ENCODE measurements at regions not wholly inside any gene's neighbourhood (a gene's known extent, or its start where the extent isn't known, plus 50 kb on each side); places are given as distances from the start of the nearest gene placed in this dataset.

DNA sequence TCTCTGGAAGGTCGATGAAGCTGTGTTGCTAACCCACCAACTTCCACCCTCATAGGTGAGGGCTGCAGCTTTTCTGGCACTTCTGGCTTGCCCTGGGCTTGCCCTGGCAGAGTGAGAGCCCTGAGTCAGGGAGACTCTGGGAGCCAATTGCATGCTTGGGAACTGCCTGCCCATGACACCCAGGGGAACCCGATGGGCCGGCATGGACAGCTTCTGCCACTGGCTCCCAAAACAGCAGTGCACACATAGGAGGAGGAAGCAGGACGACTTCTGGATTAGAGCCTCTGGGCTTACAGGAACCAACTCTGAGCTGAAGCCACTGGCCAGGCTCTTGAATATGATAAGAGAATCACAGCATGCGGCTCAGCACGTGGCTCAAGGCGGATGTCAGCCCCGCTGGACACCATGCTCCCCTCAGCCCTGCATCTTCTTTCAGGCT, 135.2 kb upstream of the UNC5B start:
- peak; percentile 8 for DNase-seq
- no peak for TF ChIP-seq CTCF (IDR thresholded peaks at IDR 0.05; ENCODE audit: low read depth, low read length)
- H3K9me3 ChIP-seq (ENCODE audit: severe bottlenecking), result no peaks in the 10 kb centered on the region
- H3K27ac ChIP-seq, result peak overlapping the region; percentile 4; the same call in 1 of the 2 replicates
- no peaks in the 10 kb centered on the region for H3K36me3 ChIP-seq
- no peak overlapping the region for H3K4me3 ChIP-seq (ENCODE audit: low read depth, low read length)
- no peaks in the 10 kb centered on the region for H3K27me3 ChIP-seq (ENCODE audit: insufficient read depth, low read depth, severe bottlenecking)

DNA sequence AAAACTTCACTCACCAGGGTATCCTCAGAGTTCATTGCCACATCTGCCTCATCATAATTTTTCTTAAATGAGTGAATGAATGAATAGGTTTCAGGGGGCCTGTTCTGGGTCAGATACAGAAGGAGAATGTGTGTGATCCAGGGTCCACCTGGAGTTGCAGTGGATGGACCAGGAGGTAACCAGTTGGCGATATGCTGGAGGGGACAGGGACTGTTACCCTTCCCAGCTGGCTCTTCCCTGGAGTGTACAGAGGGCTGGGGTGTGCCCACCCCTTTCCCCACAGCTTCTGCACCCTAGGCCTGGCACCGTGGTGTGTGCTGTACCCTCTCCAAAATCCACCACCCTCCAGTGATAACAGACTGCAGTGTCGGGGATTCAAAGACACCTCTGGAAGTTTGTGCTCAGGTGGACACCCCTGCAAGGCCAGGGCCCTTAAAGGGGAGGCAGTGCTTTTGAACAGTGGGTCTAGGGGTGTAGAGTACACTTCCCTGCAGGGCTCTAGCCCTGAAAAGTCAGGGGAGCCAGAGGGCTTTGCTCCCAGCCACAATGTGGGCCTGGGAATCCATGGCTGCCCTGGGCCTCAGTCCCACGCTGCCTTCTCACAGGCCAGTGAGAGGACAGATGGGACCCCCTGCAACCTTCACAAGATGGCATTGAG, 134.4 kb upstream of the UNC5B start:
- Histone ChIP-seq H3K27me3 (ENCODE audit: insufficient read depth, low read depth, severe bottlenecking) (no peaks in the 10 kb centered on the region), H3K27ac (no peak overlapping the region), H3K36me3 (no peaks in the 10 kb centered on the region), H3K4me3 (ENCODE audit: low read depth, low read length) (no peak overlapping the region), H3K9me3 (ENCODE audit: severe bottlenecking) (no peaks in the 10 kb centered on the region)
- no peak for TF ChIP-seq CTCF (IDR thresholded peaks at IDR 0.05; ENCODE audit: low read depth, low read length)
- peak; percentile 4 for DNase-seq

- Histone ChIP-seq H3K36me3 (no peaks in the 10 kb centered on the region), H3K4me3 (ENCODE audit: low read depth, low read length) (no peak overlapping the region), H3K27ac (no peak overlapping the region), H3K9me3 (ENCODE audit: severe bottlenecking) (no peaks in the 10 kb centered on the region), H3K27me3 (ENCODE audit: insufficient read depth, low read depth, severe bottlenecking) (no peaks in the 10 kb centered on the region)
- peak; percentile 4 for DNase-seq
- no peak for TF ChIP-seq CTCF (IDR thresholded peaks at IDR 0.05; ENCODE audit: low read depth, low read length)
These were observed 133.8 kb upstream of the UNC5B start for GRCh38 chr10:71078454-71079145.

DNA sequence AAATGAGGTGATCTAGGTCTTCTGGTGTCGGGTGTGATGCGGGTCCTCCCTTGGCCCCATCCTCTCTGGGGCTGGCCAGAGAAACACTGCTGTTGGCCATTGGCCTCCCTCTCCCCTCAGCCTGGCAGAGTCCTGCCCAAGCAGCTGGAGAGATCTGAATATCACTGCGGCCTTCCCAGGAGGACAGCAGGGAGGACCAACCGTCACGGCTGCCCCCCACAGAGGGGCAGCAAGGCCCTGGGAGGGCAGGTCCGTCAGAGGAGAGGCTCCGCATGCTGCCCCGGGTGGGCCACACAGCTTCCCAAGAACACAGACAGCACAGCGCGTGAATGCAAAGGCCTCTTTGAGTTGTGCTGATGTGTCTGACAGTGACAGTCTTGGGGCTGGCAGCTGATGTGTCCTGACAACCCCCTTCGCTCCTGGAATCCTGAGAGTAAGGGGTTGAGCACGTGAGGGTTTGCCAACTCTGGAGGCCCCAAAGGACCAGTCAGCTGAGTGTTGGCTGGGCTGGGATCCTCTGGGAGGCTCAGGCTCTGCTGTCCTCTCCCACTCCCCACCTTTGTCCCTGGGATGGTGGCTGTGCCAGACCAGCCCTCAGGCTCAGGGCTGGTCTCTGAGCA, 132.5 kb upstream of the UNC5B start:
- H3K27ac ChIP-seq, result no peak overlapping the region

More for the DNA sequence above, 132.5 kb upstream of the UNC5B start:
- peak; percentile 2 for DNase-seq
- Histone ChIP-seq H3K9me3 (ENCODE audit: severe bottlenecking) (no peaks in the 10 kb centered on the region), H3K4me3 (ENCODE audit: low read depth, low read length) (no peak overlapping the region), H3K36me3 (no peaks in the 10 kb centered on the region), H3K27me3 (ENCODE audit: insufficient read depth, low read depth, severe bottlenecking) (no peaks in the 10 kb centered on the region)
- TF ChIP-seq CTCF (IDR thresholded peaks at IDR 0.05; ENCODE audit: low read depth, low read length), result no peak
